Suppressor macrophage treated with lipopolysaccharide for 1 hour (primary cell): ENCODE measurements at regions not wholly inside any gene's neighbourhood (a gene's known extent, or its start where the extent isn't known, plus 50 kb on each side); places are given as distances from the start of the nearest gene placed in this dataset.
"Not testable (repeated sequence)": the region's sequence is repeated elsewhere in the genome, so short reads cannot be mapped to it uniquely, and the experiment has no call there.

ENCODE experiments used
- DNase-seq, 3 donors: peaks; one replicate each; pipeline ENCODE4 v3.0.0-alpha.2; 2020 to 2022

DNA sequence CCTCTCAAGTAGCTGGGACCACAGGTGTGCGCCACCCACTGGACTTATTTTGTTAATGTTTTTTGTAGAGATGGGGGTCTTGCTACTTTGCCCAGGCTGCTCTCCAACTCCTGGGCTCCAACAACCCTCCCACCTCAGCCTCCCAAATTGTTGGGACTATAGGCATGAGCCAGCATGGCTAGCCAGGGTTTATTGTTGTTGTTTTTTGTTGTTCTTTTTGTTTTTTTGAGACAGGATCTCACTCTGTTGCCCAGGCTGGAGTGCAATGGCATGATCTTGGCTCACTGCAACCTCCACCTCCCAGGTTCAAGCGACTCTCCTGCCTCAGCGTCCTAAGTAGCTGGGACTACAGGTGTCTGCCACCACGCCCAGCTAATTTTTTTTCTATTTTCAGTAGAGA is 142.2 kb downstream of the CRLF3 start:
- not testable (repeated sequence) for DNase-seq

GRCh38 chr17:30680681-30681080 is 143.8 kb downstream of the CRLF3 start:
- DNase-seq = not testable (repeated sequence)

DNA sequence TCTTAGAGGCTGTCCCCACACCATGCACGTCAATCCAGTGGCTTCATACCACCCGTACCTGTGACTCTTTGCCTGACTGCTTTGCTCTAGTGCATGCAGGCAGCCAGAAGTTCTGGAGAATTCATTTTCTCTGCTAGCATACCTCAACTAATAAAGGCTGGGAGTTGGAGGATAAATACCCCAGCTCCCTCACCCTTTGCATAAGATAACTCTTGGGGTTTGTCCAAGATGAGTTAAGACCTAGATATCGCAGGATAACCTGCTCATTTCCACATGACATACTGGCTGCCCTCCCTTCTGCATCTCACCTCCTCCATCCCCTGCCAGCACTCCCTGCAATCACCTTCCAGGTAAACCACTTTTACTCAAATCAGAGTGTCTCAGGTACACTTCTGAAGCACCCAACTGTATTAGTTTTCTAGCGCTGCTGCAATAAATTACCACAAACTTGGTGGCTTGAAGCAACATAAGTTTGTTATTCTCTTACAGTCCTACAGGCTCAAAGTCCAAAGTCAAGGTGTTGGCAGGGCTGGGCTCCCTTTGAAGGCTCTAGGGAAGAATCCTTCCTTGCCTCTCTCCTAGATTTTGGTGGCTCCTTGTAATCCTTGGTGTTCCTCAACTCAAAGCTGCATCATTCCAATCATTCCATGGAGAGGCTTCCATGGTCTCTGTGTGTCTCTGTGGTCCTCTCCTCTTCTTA is 146.8 kb downstream of the CRLF3 start:
- no peak for DNase-seq

GRCh38 chr17:30675777-30676492 is 148.6 kb downstream of the CRLF3 start:
- peak in 1 of 3 donors; percentile 10 for DNase-seq

DNA sequence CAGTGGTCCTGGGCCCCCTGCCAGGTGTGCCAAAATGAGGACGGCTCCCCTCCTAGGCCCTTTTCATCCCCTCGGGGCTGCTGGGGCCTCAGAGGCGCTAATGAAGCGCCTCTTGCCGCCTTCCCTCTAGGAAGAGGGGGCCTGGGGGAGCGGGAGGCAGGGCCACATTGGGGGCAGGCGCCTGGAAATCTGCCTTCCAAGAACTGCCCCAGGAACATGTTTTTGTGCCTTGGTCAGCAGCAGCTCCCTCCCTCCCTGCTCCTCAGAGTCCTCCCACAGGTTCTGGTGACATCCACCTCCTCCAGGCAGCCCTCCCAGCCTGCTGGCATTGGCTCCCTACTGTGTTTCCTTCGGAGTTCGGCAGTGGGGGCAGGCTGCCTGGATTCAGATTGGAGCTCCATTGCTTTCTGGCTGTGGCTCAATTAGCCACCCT is 155.3 kb downstream of the CRLF3 start:
- not testable (repeated sequence) for DNase-seq

- not testable (repeated sequence) for DNase-seq
Observed at GRCh38 chr17:30668360-30669181, 155.9 kb downstream of the CRLF3 start.

- not testable (repeated sequence) for DNase-seq
Observed at GRCh38 chr17:30667657-30668359, 156.7 kb downstream of the CRLF3 start.

GRCh38 chr17:30666838-30667656 is 157.4 kb downstream of the CRLF3 start:
- DNase-seq = not testable (repeated sequence)

GRCh38 chr17:30663727-30664455 is 160.6 kb downstream of the CRLF3 start:
- DNase-seq = peak in 1 of 3 donors; percentile 20

GRCh38 chr17:30657148-30657547 is 167.3 kb downstream of the CRLF3 start:
- not testable (repeated sequence) for DNase-seq

DNA sequence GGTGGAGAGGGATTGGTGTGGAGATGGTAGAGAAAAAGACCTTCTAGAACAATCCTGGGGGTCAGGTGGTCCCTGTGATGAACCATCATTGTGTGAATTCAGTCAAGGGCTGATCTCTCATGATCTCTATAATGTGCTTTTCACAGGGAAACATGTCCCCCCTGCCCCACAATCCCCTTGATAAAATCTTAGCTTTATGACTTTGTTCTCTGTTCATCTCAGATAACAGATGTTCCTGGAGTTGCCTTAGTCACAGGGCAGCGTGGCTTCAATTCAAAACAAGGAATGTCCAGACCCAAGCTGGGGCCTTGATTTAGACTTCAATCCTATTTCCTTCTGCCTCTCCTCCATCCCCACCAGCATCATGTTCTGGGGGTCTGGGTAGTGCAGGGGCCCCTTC is 171.5 kb downstream of the CRLF3 start:
- DNase-seq = not testable (repeated sequence)

DNA sequence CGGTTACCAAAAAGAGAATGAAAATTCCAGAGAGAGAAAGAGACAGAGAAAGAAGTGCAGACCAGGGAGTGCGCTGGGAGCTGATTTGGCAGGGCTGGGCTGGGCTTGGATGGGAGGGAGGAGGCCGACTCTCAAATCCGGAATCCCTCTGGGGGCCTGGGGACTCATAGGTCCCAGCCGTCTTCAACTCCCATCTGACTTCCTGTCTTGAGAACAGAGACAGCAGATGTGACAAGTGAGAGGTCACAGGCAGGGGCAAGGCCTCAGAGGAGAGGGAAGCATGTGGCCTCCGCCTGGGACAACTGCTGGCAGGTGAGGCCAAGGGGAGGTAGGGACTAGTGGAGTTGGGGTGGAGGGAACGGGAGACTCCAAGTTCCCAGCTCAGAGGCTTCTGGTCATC is 172.9 kb downstream of the GOSR1 start:
- DNase-seq = not testable (repeated sequence)

- DNase-seq = not testable (repeated sequence)
Observed at GRCh38 chr17:30648015-30648620, 170.9 kb downstream of the GOSR1 start.

DNA sequence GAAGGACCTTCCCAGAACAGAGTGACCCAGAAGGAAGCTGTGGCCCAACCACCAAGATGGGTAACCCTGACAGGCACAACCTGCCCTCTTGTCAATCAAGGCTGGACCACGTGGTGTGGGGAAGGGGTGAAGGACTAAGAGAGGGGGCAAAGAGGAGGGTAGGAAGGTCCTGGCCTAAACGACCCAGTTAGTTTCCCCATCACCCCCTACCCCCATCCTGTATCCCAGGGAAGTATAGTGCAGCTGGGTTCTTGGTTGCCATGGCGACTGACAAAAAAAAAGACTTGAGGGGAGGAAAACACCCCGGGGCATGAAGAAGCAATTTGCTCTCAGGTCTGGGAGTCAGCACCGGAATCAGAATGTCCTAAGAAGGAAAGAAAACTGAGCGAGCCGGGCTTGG is 168.7 kb downstream of the GOSR1 start:
- DNase-seq = peak in 1 of 3 donors; percentile 1

GRCh38 chr17:30644713-30645112 is 167.5 kb downstream of the GOSR1 start:
- not testable (repeated sequence) for DNase-seq

DNA sequence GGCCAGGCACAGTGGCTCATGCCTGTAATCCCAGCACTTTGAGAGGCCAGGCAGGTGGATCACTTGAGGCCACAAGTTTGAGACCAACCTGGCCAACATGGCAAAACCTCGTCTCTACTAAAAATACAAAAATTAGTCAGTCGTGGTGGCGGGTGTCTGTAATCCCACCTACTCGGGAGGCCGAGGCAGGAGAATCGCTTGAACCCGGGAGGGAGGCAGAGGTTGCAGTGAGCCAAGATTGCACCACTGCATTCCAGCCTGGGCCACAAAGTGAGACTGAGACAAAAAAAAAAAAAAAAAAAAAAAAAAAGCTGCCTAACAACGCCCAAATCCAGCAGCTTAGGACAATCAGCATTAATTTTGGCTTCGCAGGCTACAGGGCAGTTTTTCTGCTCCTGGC is 167.1 kb downstream of the GOSR1 start:
- DNase-seq = not testable (repeated sequence)

DNA sequence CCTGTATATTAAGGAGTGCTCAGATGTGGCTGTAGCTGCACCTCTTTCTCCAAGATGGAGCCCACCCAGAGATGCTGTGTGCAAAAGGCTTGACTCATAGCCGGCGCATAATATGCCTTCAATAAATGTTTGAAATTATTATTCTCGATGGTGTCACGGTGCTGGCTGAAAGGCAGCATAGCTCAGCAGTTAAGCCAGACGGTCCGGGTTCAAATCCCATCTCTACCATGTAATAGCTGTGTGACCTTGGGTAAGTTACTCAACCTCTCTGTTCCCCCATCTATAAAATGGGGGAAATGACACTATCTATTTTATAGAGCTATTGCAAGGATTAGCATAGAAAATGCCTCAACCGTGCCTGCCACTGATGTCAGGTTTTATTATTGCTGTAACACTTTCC is 164.2 kb downstream of the GOSR1 start:
- not testable (repeated sequence) for DNase-seq

DNA sequence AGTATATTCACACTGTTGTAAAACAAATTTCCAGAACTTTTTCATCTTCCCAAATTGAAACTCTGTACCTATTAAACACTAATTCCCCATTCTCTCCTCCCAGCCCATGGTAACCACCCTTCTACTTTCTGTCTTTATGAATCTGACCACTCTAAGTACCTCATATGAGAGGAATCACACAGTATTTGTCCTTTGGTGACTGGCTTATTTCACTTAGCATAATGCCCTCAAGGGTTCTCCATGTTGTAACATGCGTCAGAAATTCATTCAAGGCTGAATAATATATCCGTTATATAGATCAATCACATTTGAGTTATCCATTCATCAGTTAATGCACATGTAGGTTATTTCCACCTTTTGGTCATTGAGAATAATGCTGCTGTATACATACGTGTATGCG is 162.2 kb downstream of the GOSR1 start:
- not testable (repeated sequence) for DNase-seq

DNA sequence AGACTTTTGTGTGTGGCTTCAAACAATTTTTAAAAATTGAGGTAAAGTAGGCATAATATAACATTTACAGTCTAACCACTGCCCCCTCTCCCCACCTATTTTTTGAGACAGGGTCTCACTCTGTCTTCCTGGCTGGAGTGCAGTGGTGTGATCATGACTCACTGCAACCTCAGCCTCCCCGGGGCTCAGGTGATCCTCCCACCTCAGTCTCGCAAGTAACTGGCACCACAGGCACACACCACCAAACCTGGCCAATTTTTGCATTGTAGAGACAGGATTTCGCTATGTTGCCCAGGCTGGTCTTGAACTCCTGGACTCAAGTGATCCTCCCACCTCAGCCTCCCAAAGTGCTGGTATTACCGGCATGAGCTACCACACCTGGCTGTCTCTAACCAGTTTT is 161.8 kb downstream of the GOSR1 start:
- DNase-seq = not testable (repeated sequence)

DNA sequence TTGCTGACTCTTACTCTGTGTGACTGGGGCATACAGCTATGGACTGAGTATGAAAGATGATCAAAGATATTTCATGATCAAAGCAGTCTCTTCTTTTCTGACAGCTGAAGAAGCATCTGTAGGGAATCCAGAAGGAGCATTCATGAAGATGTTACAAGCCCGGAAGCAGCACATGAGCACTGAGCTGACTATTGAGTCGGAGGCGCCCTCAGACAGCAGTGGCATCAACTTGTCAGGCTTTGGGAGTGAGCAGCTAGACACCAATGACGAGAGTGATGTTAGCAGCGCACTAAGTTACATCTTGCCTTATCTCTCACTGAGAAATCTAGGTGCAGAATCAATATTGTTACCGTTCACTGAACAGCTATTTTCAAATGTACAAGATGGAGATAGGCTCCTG is 154.4 kb downstream of the GOSR1 start:
- not testable (repeated sequence) for DNase-seq

DNA sequence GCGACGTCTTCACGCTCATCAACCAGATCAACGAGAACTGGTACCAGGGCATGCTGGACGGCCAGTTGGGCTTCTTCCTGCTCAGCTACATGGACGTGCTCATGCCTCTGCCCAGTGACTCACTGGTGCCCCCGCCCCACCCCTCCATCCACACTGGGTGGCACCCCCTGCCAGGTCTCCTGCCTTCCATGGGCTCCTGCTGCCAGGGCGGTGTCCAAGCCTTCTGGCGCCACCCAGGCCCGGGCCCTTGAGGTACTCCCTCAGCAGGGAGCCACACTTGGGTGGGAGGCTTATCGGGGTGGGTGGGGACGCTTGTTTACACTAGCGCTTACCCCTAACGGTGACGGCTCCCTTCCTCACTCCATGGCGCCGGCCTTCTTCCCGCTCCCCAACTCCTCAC is 148.2 kb downstream of the GOSR1 start:
- DNase-seq = not testable (repeated sequence)
